ENCODE measurements at regions not wholly inside any gene's neighbourhood (a gene's known extent, or its start where the extent isn't known, plus 50 kb on each side); places are given as distances from the start of the nearest gene placed in this dataset.

GRCh38 chr11:112765337-112765736 lies 195.9 kb upstream of the NCAM1 start:
- no peak for ATAC-seq

GRCh38 chr11:112769170-112769569 lies 192.1 kb upstream of the NCAM1 start:
- no peak for ATAC-seq

- ATAC-seq = no peak
Observed at GRCh38 chr11:112769584-112769983, 191.6 kb upstream of the NCAM1 start.

- no peak for ATAC-seq
Observed at GRCh38 chr11:112770033-112770432, 191.2 kb upstream of the NCAM1 start.

GRCh38 chr11:112770487-112770886 lies 190.7 kb upstream of the NCAM1 start:
- no peak for ATAC-seq

GRCh38 chr11:112771851-112772250 lies 189.4 kb upstream of the NCAM1 start:
- no peak for ATAC-seq

- no peak for ATAC-seq
Observed at GRCh38 chr11:112773264-112773663, 188.0 kb upstream of the NCAM1 start.

- ATAC-seq = no peak
Observed at GRCh38 chr11:112776834-112777233, 184.4 kb upstream of the NCAM1 start.

- ATAC-seq = no peak
Observed at GRCh38 chr11:112777283-112777751, 183.9 kb upstream of the NCAM1 start.

- ATAC-seq = no peak
Observed at GRCh38 chr11:112778091-112778876, 182.9 kb upstream of the NCAM1 start.

- ATAC-seq = no peak
Observed at GRCh38 chr11:112778877-112779266, 182.3 kb upstream of the NCAM1 start.

- ATAC-seq = no peak
Observed at GRCh38 chr11:112780351-112781087, 180.7 kb upstream of the NCAM1 start.

- ATAC-seq = no peak
Observed at GRCh38 chr11:112783945-112784322, 177.3 kb upstream of the NCAM1 start.

GRCh38 chr11:112784323-112785073 lies 176.7 kb upstream of the NCAM1 start:
- ATAC-seq = no peak

- no peak for ATAC-seq
Observed at GRCh38 chr11:112785149-112785548, 176.1 kb upstream of the NCAM1 start.

GRCh38 chr11:112785719-112786118 lies 175.5 kb upstream of the NCAM1 start:
- ATAC-seq = no peak

GRCh38 chr11:112786196-112786595 lies 175.0 kb upstream of the NCAM1 start:
- no peak for ATAC-seq

GRCh38 chr11:112786886-112787530 lies 174.2 kb upstream of the NCAM1 start:
- ATAC-seq = no peak

- no peak for ATAC-seq
Observed at GRCh38 chr11:112789481-112789880, 171.7 kb upstream of the NCAM1 start.

- no peak for ATAC-seq
Observed at GRCh38 chr11:112790286-112790685, 170.9 kb upstream of the NCAM1 start.

- ATAC-seq = no peak
Observed at GRCh38 chr11:112792070-112792469, 169.2 kb upstream of the NCAM1 start.

- no peak for ATAC-seq
Observed at GRCh38 chr11:112793416-112793815, 167.8 kb upstream of the NCAM1 start.

GRCh38 chr11:112794331-112794846 lies 166.8 kb upstream of the NCAM1 start:
- ATAC-seq = no peak
